LHCN-M2 (cell line): ENCODE measurements at regions not wholly inside any gene's neighbourhood (a gene's known extent, or its start where the extent isn't known, plus 50 kb on each side); places are given as distances from the start of the nearest gene placed in this dataset.
"Not testable (repeated sequence)": the region's sequence is repeated elsewhere in the genome, so short reads cannot be mapped to it uniquely, and the experiment has no call there.

Experiments used
- DNase-seq: peaks from one replicate; pipeline ENCODE4 v3.0.0-alpha.2; 2012; ENCODE audit warnings: low read depth

DNA sequence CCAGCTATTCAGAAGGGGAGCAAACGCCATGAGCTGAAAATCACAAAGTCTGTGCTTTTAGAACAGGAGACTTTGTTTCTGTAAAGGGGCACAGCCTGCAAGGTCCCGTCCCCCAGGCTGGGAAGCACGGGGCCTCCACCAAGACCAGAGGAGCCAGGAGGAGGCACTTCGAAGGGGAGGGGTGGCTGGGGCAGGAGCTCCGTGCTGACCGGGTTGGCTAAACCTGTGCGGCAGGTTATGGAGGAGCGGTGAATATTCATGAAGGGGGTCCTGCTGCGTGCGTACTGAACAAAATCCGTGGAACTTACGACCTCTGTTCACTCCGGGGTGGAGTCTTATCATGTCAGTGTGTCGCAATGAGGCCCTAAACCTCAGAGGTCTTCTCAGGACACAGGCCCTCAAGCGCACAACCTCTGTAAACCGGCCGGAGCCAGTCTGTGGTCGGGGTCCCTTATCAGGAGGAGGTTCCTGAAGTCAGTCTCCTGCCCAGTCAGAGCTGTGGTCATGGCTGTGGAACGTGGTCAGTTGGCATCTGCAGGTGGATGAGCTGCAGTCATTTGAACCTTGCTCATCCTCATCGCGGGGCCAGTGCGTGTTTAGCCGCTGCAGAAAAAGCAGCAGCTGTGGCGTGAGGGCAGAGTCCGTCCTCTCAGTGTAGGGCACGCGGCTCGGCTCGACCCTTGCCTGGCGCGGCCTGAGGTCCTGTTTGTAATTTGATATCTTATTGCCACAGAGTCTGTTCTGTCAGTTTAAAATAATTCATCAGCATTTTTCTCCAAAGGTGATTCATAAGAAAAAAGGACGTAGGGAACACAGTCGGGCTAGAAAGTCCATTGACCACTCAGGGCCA is 5507.7 kb upstream of the TPTE start:
- not testable (repeated sequence) for DNase-seq

DNA sequence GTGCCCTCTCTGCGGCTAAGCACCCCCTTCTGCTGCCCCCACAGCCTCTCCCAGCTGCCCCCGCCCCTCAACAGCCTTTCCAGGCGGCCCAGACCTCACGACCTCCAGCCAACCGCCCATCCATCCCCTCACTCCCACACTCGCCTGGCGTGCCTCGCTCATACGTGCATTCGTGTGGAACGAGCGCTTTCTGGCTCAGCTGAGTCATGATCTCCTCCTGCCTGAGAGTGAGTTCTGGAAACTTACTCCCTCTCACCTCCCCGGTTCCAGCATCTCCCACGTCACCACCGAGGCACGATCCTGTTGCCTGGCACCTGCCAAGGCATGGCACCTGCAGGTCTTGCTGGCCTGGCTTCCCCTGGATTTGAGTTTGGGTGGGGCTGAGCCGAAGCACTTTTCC is 5506.2 kb upstream of the TPTE start:
- DNase-seq = not testable (repeated sequence)

DNA sequence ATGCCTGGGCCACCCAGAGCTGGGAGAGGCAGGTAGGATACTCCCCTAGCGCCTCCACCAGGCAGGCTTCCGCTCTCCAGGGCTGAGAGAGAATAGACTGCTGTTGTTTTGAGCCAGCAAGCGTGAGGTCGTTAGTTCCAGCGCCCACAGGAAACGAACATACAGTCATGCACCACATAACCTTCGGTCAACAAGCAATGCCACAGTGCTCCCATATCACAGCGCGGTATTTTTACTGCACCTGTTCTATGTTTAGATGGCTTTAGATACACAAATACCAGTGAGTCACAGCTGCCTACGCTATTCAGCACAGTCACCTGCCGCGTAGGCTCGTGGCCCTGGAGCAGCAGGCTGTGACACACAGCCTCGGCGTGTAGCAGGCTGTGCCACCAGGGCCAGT is 5502.3 kb upstream of the TPTE start:
- DNase-seq = not testable (repeated sequence)

DNA sequence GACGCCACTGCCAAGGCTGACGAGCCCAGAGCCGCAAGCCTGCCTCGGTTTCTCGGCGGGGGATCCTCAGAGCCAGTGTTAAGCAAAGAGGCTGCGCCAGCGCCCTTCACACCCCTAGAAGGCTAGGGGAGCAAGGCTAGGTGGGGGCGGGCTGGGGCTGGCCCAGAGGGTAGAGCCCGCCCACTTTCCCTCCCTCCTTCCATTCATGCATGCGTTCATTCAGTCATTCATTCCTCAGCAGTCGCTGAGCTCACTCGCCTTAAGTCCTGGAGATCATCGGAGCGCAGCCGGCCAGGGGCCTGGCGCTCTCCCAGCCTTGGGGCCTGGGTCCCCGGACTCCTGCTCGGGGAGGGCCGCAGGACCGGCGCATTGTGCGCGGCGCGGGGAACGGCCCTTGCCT is 5499.6 kb upstream of the TPTE start:
- DNase-seq = not testable (repeated sequence)

DNA sequence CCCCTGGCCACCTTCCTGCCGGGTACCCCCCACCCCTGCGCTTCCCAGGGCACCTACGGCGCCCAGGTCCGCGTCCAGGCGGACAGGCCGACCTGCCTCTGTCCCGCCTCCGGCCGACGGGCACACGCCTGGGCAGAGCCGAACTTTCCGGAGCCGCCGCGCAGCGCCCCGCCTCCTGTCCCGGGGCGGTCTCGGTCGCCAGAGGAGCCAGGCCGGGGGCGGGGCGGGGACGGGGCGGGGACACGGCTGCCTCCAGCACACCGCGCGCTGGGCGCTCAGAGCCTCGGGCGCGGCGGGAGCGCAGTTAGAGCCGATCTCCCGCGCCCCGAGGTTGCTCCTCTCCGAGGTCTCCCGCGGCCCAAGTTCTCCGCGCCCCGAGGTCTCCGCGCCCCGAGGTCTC is 5499.1 kb upstream of the TPTE start:
- not testable (repeated sequence) for DNase-seq

DNA sequence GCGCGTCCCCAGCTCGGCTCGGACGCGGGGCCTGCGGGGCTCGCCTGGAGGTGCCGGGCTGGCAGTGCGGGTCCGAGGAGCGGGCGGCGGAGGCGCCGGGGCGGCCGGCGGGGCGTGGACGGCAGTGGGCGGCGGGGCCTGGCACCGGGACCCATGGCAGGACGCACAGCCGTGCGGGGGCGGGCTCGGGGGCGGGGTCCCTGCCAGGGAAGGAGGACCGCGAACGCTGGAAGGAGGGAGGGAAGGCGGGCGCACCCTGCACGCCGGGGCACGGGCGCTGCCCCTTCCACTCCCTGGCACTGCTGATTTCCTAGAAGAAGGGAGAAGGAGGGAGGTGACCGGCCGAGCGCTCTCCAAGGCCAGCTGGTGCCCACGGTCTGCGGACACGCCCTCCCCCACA is 5498.6 kb upstream of the TPTE start:
- not testable (repeated sequence) for DNase-seq

DNA sequence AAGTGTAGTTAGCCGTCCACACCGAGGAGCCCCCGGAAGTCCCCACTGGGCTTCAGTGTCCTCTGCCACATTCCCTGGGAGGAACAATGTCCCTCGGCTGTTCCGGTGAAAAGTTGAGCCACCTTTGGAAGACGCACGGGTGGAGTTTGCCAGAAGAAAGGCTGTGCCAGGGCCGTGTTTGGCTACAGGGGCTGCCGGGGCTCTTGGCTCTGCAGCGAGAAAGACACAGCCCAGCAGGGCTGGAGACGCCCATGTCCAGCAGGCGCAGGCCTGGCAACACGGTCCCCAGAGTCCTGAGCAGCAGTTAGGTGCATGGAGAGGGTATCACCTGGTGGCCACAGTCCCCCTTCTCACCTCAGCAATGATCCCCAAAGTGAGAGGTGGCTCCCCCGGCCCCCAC is 5486.2 kb upstream of the TPTE start:
- not testable (repeated sequence) for DNase-seq

DNA sequence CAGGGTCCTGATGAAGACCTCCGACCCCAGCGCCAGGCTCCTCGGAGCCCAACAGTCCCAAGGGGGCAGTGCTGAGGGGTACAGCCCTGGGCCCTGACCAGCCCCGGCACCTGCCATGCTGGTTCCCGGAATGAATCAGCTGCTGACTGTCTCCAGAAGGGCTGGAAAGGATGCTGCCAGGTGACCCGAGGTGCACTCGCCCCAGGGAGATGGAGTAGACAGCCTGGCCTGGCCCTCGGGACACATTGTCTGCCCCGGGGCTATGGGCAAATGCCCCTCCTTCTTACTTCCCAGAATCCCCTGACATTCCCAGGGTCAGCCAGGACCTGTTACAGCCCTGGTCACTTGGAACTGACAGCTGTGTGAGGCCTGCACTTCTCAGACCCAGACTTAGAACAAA is 5485.8 kb upstream of the TPTE start:
- not testable (repeated sequence) for DNase-seq

DNA sequence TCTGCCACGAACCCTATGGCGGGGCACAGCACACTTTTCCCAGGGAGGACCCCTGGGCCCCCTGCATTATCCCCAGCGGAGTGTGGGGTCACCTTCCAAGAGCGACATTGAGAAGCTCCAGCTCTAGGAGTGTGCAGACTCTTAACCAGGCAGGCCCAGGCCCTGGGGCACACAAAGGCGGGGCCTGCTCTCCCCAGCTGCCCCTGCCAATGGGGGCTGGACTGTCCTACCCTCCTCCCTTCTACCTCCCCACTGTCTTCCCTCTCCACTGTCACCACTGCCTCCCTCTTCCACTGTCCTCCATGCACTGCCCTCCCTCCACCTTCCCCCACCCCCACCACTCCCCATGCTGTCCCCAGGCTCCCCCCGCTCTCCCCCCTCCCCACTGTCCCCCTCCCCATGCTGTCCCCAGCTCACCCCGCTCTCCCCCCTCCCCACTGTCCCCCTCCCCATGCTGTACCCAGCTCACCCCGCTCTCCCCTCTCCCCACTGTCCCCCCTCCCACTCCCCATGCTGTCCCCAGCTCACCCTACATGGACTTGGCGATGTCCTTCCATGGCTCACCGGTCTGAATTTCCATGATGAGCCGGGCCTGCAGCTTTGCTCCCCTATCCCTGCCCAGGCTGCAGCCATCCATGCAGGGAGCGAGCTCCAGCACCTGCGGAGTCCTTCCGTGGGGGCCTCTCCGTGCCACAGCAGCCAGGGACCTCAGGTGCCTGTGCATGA is 5483.6 kb upstream of the TPTE start:
- DNase-seq = not testable (repeated sequence)

DNA sequence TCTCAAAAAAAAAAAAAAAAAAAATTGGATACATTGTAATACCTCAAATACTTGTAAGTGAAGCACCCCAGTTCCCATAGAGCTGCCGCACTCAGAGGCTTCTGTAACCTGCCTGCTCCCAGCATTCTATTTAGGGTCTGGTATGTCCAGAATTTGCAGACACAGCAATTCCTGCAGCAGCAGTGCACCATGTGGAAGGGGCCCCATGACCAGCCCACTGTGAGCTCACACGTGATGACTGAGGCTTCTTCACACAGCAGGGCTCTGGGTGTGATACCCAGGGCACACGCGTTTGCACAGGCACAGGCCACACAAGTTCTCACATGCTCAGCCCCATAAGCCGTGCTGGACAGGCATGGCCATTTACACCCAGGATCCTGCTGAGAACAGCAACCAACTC is 5481.5 kb upstream of the TPTE start:
- not testable (repeated sequence) for DNase-seq

DNA sequence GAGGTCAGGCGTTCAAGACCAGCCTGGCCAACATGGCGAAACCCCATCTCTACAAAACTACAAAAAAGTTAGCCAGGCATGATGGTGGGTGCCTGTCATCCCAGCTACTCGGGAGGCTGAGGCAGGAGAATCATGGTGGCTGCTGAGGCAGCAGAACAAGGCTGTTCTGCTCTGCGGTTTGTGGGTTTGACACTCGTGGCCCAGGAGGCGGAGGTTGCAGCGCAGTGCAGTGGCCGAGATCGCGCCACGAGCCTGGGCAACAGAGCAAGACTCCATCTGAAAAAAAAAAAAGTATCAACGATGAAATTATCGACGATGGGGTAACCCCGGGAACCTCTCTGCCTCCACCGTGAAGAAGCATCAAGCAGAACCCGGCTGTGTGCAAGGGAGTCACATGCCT is 5478.8 kb upstream of the TPTE start:
- DNase-seq = not testable (repeated sequence)

DNA sequence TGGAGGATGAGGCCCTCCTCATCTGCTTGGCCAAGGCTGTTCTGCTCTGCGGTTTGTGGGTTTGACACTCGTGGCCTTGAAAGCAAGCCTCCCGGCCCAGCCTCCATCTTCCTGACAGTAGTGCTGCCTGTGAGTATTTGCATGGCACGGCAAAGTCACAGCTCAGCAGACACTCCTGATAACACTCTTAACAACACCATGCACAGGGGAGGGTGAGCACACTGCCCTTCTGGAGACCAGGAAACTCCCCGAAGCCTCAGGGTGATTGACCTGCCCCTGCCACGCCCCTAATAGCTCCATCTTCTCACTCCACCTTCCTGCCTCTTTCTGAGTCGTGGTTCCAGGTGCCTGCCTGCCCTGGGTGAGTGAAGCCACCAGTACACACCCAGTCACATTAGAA is 5476.6 kb upstream of the TPTE start:
- DNase-seq = not testable (repeated sequence)

DNA sequence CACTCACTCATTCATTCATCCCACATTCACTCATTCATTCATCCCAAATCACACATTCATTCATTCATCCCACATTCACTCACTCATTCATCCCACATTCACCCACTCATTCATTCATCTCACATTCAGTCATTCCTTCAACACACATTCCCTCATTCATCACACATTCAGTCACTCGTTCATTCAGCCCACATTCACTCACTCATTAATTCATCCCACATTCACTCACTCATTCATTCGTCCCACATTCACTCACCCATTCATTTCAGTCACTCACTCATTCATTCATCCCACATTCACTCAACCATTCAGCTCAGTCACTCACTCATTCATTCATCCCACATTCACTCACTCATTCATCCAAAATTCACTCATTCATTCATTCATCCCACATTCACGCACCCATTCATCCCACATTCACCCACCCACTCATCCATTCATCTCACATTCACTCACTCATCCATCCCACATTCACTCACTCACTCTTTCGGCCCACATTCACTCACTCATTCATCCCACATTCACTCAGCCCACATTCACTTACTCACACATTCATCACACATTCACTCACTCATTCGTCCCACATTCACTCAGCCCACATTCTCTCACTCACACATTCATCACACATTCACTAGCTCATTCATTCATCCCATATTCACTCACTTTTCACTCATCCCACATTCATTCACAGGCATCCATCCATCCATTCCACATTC is 5469.9 kb upstream of the TPTE start:
- DNase-seq = not testable (repeated sequence)

DNA sequence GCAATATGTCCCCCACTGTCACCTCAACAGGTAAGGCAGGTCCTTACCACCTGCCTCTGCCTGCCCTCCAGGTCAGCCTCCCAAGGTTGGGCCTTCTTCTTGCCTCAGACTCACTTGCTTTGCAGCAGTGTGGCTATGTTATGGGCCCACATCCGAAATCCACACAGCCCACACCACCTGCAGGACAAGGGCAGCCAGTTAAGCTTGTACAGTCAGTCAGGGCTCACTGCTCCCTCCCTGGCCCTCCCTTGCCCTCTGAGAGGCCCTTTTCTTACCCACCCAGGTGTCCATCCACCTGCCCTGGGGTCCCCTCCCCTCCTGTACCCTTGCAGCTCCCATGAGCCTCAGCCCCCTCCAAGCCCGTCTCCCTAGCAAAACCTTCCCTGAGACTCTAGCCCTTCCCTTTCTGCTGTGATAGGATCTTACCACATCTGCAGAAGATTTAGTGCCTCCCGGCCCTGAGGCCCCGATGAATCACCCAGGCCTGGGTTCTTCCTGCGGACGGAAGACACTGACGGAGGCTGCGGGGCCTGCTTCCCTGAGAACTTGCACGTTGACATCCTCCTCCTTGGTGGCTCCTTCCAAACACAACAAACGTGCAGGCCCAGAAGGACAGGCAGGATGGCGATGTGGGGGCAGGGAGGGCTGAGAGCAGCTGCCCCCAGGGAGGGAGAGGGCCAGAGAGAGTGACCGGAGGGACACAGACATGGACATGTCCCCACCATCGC is 5466.2 kb upstream of the TPTE start:
- DNase-seq = not testable (repeated sequence)

DNA sequence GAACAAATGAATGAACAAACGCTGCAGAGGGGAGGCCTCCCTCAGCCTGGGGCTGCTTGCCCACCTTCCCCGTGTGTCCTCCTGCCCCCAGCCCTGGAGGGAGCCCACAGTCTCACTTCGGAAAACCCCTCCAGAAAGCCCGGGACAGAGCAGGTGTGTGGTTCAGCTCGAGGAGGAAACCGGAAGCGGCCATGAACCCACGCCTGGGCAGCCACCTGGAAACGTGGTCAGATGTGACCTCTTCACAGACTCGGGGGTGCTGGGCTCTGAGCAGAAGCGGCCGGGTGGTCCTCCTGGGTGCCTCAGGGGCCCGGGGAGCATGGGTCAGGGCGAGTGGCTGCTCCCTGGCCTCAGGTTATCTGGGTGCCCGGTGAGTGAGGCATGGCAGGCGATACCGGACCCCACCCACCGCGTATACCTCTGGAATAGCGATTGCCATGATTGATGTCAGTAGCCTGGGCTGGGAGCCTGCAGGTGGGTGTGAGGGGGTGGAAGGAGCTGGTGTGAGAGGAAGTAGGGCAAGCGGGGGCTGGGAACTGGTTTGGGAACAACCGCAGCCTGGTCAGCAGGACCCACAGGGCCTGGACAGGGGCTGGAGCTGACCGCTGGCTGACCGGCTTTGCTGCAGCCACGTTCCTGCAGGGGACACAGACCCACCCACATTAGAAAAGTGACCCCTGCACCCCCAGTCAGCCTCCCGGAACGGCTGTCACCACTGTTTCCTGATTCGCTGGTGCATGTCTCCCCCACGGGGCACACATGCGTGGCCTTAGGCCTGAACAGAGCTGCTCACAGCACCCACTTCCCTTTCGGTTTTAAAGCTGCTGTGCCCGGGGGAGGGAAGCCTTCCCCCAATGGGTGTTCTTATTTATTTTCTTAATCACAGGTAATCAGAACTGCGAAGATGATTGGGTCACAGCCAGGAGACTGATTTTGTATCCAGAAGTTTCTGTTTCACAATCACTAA is 5465.1 kb upstream of the TPTE start:
- DNase-seq = not testable (repeated sequence)

DNA sequence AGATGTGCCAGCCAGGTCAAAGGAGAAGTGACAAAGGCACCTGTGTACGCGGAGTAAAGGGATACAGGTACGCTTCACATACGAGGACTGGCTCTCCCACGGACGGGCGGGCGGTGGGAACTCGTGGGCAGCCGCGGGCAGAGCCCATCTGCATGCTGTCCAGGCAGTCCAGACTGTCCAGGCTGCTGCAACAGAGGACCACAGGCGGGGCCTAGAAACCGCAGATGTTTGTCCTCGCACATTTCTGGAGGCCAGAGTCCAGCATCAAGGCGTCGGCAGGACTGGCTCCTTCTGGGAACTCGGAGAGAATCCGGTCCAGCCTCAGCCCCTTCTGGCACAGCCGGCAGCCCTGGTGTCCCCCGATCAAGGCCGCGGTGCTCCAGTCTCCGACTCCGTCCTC is 5464.3 kb upstream of the TPTE start:
- DNase-seq = not testable (repeated sequence)

DNA sequence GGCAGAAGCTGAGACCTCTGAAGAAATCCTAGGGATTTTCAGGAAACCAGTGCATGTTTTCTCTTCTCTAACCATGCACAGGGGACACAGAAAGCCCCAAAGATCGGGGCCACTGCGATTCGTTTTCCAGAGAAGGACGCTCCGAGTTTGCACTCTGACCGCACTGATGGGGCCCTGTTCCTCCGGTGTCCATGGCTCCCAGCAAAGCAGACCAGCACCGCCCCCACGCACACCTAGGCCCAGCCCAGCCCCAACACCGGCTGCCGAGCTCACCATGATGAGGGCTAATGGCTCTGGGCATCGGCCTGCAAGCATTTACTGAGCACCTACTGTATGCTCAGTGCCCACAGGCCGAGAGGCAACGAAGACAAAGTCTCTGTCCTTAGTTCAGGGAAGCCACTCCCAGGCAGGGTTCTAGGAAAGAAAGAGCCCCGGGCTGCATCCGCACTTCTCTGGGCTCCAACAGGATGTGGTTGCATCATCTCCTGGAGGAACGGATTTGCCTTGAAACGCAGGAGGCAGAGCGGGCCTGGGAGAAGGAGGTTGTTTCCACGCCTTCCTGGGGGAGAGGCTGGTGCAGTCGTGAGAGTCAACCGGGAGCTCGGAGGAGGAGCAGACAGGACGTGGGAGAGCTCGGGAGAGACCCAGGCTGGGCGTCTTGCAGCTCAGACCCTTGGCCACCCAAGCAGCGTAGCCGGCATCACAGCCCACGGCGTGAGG is 5460.9 kb upstream of the TPTE start:
- DNase-seq = not testable (repeated sequence)

DNA sequence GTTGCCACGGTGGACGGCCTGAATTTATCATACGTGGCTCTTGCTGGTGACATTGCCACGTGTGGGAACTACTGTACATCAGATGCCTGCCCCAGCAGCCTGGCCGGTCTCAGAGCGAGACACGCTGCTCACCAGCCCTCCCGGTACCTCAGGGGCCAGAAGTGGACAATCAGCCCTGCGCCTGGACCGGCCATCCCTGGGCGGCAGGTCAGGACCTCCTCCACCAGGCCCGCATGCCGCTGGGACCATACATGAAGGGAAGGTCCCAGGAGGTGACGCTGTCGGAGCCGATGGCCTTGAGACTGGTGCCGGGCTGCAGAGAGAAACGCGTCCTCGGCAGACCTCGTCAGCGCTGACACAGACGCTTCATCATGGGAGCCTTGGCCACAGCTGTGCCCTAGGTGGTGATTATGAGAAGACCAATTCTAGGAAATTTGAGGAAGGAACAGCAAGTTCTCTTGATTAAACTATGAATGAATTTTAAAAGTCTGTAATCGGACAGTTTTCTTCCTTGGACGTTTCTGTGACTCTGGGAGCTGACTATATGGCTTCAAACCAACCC is 5456.7 kb upstream of the TPTE start:
- not testable (repeated sequence) for DNase-seq
